ENCODE measurements at regions not wholly inside any gene's neighbourhood (a gene's known extent, or its start where the extent isn't known, plus 50 kb on each side); places are given as distances from the start of the nearest gene placed in this dataset.

GRCh38 chr14:29339494-29340172 is 573.0 kb downstream of the FOXG1 start:
- TF ChIP-seq, protein P1, sequence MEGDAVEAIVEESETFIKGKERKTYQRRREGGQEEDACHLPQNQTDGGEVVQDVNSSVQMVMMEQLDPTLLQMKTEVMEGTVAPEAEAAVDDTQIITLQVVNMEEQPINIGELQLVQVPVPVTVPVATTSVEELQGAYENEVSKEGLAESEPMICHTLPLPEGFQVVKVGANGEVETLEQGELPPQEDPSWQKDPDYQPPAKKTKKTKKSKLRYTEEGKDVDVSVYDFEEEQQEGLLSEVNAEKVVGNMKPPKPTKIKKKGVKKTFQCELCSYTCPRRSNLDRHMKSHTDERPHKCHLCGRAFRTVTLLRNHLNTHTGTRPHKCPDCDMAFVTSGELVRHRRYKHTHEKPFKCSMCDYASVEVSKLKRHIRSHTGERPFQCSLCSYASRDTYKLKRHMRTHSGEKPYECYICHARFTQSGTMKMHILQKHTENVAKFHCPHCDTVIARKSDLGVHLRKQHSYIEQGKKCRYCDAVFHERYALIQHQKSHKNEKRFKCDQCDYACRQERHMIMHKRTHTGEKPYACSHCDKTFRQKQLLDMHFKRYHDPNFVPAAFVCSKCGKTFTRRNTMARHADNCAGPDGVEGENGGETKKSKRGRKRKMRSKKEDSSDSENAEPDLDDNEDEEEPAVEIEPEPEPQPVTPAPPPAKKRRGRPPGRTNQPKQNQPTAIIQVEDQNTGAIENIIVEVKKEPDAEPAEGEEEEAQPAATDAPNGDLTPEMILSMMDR (IDR thresholded peaks at IDR 0.05; ENCODE audit: low read depth, low read length): no peak
- TF ChIP-seq EZH2phosphoT487 (IDR thresholded peaks at IDR 0.05; ENCODE audit: low read depth): no peak

Data from OCI-LY3 (cell line).